Omental fat pad (tissue), 3 donors: ENCODE measurements at regions not wholly inside any gene's neighbourhood (a gene's known extent, or its start where the extent isn't known, plus 50 kb on each side); places are given as distances from the start of the nearest gene placed in this dataset.
"Not testable (repeated sequence)": the region's sequence is repeated elsewhere in the genome, so short reads cannot be mapped to it uniquely, and the experiment has no call there.

Experiments
- ATAC-seq: fragments of 150-250 bp; one replicate; pipeline ENCODE4 v1.9.1; 2016; ENCODE audit warnings: mild to moderate bottlenecking, moderate library complexity; ENCODE audit not compliant: low FRiP score
- DNase-seq: peaks from one replicate; pipeline ENCODE4 v3.0.0-alpha.2; 2019; ENCODE audit warnings: low spot score
- TF ChIP-seq, protein P1 (sequence below), 3 donors: fragments of 450-650 bp; IDR thresholded peaks; one replicate each; pipeline ENCODE4 v1.5.1; 2016 to 2017; ENCODE audit warnings: antibody characterized with exemption in 3 of 3, mild to moderate bottlenecking in 3 of 3, moderate library complexity in 2 of 3

DNA sequence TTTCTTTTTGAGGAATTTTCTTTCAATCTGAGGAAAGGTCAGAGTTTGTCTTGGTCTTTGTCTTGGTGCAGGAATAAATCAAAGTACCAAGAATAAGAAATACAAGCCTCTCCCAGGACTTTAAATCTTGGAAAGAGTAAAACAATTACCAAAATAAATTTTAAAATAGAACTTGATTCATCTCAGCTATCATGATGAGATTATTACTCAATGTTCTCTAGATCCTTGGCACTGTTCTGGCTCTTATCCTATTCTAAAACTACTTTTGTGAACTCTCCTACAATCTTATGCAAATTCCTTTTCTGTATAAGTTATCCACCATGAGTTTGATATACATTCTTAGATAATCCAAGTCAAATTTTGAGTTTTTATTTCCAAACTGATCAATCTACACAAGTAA lies 464.3 kb downstream of the PPARGC1A start:
- TF ChIP-seq, protein P1, sequence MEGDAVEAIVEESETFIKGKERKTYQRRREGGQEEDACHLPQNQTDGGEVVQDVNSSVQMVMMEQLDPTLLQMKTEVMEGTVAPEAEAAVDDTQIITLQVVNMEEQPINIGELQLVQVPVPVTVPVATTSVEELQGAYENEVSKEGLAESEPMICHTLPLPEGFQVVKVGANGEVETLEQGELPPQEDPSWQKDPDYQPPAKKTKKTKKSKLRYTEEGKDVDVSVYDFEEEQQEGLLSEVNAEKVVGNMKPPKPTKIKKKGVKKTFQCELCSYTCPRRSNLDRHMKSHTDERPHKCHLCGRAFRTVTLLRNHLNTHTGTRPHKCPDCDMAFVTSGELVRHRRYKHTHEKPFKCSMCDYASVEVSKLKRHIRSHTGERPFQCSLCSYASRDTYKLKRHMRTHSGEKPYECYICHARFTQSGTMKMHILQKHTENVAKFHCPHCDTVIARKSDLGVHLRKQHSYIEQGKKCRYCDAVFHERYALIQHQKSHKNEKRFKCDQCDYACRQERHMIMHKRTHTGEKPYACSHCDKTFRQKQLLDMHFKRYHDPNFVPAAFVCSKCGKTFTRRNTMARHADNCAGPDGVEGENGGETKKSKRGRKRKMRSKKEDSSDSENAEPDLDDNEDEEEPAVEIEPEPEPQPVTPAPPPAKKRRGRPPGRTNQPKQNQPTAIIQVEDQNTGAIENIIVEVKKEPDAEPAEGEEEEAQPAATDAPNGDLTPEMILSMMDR (IDR thresholded peaks at IDR 0.05), result no peak
- DNase-seq, result no peak
- ATAC-seq, result no peak

DNA sequence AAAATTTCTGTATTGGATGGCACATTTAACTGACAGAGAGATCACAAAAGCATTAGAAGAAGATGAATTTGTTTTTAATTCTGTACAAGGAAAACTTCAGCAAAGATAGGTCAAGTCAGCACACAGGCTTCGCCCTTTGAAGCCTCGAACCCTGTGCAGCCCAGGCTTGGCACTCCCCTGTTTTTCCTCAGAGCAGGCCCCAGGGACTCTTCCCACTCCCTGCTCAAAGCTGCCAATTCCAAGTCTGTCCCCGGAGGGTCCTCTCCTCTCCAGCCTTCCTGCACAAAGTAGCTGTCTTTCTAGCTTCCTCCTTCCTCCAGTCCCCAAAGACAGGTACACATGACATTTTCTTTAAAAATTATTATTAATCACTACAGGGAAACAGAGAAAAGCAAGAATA lies 466.3 kb downstream of the PPARGC1A start:
- TF ChIP-seq, protein P1 (IDR thresholded peaks at IDR 0.05), result no peak
- ATAC-seq (no peak), DNase-seq (no peak)

DNA sequence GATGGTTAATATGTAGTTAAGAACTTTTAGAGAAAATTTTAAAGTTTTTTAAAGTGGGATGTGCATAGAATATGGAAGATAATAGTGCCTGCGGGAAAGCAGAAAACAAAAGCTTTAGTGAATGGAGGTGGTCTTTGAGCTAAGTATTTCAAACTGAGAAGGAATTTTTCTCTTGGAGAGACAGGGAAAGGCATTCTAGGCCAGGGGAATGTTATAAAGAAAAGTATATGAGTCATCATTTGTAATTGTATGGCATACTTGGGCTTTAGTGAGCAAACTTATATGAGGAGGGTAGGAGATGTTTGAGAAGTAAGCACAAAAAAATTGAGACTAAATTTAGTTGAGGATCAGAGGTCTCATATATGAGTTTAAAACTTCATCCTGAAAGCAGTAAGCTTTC lies 467.0 kb downstream of the PPARGC1A start:
- TF ChIP-seq, protein P1 (IDR thresholded peaks at IDR 0.05), result no peak
- DNase-seq (no peak), ATAC-seq (no peak)

DNA sequence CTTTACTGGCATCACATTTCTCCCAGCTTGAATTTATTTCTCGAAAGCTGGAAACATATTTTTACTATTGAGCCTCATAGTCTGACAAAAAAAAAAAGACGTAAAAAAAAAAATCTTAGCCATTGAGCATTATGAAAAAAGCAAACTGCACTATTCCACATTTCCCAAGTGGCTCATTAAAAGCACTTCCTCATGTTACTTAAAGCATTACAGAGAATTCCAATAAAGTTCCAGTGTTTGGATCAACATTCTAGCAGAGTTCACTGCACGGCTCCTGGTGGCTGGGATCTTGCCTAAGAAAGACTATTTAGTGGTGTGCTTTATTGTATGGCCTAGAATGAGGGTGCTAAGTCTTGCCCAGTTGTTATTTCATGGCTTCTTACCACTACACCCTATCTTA lies 476.2 kb downstream of the PPARGC1A start:
- ATAC-seq (no peak), DNase-seq (no peak)
- TF ChIP-seq, protein P1 (IDR thresholded peaks at IDR 0.05), result no peak

DNA sequence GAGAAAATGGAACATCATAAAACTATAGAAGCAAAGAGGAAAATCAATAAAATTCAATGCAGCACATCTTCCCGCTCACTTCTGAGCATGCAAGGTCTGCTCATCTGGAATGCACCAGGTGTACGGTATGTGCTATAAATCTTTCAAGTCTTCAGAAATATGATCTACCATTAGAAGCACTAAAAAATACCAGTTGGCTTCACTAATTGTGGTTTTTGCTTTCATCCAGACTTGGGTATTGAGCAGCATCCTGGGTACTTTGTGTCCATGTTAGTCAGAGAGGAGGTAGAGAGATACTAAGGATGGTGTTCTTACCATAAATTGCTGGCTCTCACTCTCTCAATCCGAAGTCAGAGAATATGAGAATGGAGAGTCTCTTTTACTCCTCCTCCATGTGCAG lies 477.1 kb downstream of the PPARGC1A start:
- ATAC-seq (no peak), DNase-seq (no peak)
- TF ChIP-seq, protein P1 (IDR thresholded peaks at IDR 0.05), result no peak

DNA sequence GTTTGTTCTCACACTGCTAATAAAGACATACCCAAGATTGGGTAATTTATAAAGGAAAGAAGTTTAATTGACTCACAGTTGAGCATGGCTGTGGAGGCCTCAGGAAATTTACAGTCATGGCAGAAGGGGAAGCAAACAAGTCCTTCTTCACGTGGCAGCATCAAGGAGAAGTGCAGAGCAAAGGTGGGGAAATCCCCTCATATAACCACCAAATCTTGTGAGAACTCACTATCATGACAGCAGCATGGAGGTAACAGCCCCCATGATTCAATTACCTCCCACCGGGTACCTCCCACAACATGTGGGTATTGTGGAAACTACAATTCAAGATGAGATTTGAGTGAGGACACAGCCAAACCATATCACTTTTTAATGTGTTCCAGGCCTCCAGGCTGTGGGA lies 480.9 kb downstream of the PPARGC1A start:
- ATAC-seq, result not testable (repeated sequence)

DNA sequence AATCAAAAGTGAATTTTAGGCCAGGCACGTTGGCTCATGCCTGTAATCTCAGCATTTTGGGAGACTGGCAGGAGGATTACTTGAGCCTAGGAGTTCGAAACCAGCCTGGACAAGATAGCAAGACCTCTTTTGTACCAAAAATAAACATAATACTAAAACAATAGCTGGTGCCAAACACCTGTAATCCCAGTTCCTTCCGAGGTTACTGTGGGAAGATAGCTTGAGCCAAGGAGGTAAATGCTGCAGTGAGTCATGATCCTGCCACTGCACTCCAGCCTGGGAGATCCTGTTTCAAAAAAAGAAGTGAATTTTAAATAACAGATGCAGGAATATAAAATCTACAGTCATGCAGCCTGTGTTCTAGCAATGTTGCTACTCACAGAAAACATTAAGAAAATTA lies 488.3 kb downstream of the PPARGC1A start:
- no peak for ATAC-seq
- DNase-seq, result no peak
- TF ChIP-seq, protein P1 (IDR thresholded peaks at IDR 0.05), result no peak

More for the DNA sequence above, 480.9 kb downstream of the PPARGC1A start:
- DNase-seq, result not testable (repeated sequence)
